DOHH2 (cell line): ENCODE measurements at regions not wholly inside any gene's neighbourhood (a gene's known extent, or its start where the extent isn't known, plus 50 kb on each side); places are given as distances from the start of the nearest gene placed in this dataset.

Experiments
- EZH2phosphoT487 ChIP-seq: fragments of 200-600 bp; sonication (generic); IDR thresholded peaks from 2 replicates; pipeline ENCODE4 v1.6.1; 2017; ENCODE audit warnings: borderline replicate concordance, mild to moderate bottlenecking, antibody characterized with exemption, low read length, moderate library complexity, mixed read lengths
- TF ChIP-seq, protein P1 (sequence below): fragments of 200-600 bp; sonication (generic); IDR thresholded peaks from one replicate; pipeline ENCODE4 v1.5.1; 2014; ENCODE audit warnings: antibody characterized with exemption, mild to moderate bottlenecking, low read depth, low read length; ENCODE audit not compliant: poor library complexity, severe bottlenecking

DNA sequence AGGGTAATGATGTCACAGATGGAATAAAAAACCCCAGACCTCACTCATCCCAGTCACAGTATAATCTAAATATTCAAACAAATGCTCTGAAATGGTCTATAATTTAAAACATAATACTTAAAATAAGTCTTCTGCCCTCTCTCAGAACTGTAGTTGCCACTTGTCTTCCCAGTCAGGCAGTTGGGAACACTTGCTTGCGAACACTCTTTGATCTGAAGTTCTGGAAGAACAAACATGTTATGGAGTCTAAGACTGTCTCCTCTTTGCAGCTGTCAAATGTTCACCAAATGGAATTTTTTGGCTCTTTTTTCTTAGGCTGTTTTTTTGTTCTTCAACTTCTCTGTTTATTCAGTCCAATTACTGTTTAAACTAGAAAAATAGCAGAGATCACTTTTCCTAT, 711.1 kb upstream of the GOLIM4 start:
- TF ChIP-seq, protein P1, sequence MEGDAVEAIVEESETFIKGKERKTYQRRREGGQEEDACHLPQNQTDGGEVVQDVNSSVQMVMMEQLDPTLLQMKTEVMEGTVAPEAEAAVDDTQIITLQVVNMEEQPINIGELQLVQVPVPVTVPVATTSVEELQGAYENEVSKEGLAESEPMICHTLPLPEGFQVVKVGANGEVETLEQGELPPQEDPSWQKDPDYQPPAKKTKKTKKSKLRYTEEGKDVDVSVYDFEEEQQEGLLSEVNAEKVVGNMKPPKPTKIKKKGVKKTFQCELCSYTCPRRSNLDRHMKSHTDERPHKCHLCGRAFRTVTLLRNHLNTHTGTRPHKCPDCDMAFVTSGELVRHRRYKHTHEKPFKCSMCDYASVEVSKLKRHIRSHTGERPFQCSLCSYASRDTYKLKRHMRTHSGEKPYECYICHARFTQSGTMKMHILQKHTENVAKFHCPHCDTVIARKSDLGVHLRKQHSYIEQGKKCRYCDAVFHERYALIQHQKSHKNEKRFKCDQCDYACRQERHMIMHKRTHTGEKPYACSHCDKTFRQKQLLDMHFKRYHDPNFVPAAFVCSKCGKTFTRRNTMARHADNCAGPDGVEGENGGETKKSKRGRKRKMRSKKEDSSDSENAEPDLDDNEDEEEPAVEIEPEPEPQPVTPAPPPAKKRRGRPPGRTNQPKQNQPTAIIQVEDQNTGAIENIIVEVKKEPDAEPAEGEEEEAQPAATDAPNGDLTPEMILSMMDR: no peak
- no peak for TF ChIP-seq EZH2phosphoT487
